Stimulated activated CD4-positive, alpha-beta T cell treated with anti-CD3 and anti-CD28 coated beads, Interleukin-1b, Interleukin-23, amount 100 ng/mL, for 4 hours (primary cell): ENCODE measurements at regions not wholly inside any gene's neighbourhood (a gene's known extent, or its start where the extent isn't known, plus 50 kb on each side); places are given as distances from the start of the nearest gene placed in this dataset.

Experiments used
- DNase-seq, 2 donors: peaks; one replicate each; pipeline ENCODE4 v3.0.0-alpha.2; 2020; ENCODE audit warnings: low read depth in 2 of 2

GRCh38 chr14:62006116-62006731, 244.0 kb downstream of the SNAPC1 start:
- DNase-seq = no peak

- DNase-seq = no peak
Measured at GRCh38 chr14:62015243-62015642, 253.0 kb downstream of the SNAPC1 start.

DNA sequence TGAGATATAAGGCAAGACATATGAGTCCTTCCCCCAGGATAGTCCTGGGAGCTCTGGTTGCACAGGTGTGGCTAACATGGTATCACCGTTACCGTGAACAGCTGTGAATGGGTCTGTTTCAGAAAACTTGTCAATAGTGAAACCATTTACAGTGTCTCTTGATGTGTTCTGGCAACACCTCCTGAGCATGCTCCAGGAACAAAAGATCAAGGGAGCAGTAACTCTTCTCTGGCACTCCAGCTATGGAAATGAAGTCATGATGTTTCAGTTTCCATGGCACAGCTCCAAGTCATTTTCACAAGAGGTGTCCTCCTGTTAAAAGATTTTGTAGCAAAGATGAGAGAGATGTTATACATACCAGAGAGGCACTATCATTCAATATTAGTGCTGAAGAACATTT, 253.7 kb downstream of the SNAPC1 start:
- DNase-seq = no peak

DNA sequence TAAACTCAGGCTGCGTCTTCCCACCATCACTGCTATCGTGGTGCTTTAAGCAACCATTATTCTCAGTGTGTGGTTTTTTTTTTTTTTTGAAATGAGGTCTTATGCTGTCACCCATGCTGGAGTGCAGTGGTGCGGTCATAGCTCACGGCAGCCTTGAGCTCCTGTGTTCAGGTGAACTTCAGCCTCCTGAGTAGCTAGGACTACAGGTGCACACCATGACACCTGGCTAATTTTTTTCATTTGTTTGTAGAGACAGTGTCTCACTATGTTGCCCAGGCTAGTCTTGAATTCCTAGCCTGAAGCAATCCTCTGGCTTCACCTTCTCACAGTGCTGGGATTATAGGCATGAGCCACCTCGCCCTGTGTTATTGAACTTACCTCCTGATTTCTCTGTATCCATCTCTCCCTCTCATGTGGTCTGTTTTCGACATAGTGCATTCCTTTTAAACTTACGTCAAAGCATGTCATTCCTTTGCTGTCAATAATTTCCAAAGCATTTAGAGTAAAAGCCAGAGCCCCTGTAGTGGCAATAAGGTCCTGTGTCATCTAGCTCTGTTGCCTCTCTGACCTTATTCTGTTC, 255.5 kb downstream of the SNAPC1 start:
- DNase-seq = no peak

GRCh38 chr14:62018606-62019005, 256.4 kb downstream of the SNAPC1 start:
- DNase-seq = no peak

GRCh38 chr14:62027958-62028357, 265.7 kb downstream of the SNAPC1 start:
- no peak for DNase-seq

DNA sequence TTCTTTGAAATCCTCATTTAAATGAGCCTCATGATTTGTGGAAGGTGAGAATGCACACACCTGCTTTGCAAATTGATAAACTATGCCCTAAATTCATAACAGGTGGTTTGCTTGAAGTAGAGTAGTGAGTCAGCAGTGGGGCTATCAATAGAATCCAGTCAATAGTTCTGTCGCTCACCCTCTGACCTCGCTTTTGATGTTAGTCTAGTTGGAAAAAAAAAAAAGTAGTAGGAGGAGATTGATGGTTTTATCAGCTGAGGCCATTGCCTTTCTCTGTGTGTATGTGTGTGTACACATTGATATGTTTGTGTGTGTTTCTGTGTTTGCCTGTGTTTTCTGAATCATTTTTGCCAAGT, 267.3 kb downstream of the SNAPC1 start:
- DNase-seq = no peak

GRCh38 chr14:62030387-62030786, 268.2 kb downstream of the SNAPC1 start:
- DNase-seq = no peak

- DNase-seq = no peak
Measured at GRCh38 chr14:62031504-62031903, 269.3 kb downstream of the SNAPC1 start.

DNA sequence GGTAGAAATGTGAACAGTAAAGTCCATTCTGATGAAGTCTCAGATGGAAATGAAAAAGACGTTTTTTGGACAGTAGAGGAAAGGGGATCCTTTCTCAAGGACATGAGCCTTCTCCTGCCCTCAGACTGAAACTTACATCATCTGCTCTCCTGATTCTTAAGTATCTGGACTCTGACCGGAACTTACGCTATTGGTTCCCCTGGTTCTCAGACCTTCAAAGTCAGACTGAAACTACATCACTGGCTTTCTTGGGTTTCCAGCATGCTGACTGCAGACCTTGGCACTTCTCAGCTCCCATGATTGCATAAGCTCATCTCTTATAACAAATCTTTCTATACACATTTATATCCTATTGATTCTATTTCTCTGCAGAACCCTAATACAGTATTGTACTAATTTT, 291.0 kb downstream of the SNAPC1 start:
- no peak for DNase-seq

- DNase-seq = no peak
Measured at GRCh38 chr14:62056789-62057188, 294.6 kb downstream of the SNAPC1 start.

DNA sequence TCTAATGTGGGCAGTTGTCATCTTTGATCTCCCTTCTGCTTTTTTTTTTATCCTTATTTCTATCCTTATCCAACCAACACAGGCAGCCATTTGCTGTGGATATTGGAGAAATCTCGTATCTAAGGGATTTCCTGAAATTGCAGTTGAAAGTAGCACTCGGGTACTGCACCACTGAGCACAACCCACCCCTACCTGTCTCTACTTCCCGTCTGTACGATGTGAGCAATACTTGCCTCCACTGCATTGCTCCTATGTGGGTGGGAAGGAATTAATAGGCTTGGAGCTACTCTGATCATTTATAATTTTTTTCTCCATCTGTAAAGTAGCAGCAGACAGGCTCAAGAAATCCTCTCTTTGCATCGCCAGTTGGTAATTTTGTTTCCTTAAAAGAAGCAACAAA, 300.4 kb downstream of the SNAPC1 start:
- DNase-seq = no peak

GRCh38 chr14:62064751-62065323, 302.6 kb downstream of the SNAPC1 start:
- no peak for DNase-seq

DNA sequence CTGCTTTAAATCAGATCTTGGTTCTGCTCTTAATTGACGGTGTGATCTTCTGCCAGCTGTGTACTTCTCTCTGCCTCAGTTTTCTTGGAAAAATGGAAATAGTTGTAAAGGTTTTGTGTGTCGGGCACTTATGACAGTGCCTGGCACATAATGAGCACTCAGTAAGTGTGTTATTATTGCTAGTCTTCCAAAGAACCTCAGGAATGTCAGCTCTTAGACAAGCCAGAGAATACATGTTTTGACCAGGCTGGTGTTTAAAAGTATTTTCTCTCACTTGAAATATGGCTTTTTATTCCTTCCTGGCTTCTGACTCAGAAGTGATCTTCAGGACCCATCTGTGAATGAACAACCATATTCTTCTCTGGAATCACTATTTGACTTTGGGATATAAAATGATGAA, 304.1 kb downstream of the SNAPC1 start:
- no peak for DNase-seq

- no peak for DNase-seq
Measured at GRCh38 chr14:62071039-62071438, 308.8 kb downstream of the SNAPC1 start.

- DNase-seq = no peak
Measured at GRCh38 chr14:62076368-62076767, 314.1 kb downstream of the SNAPC1 start.

DNA sequence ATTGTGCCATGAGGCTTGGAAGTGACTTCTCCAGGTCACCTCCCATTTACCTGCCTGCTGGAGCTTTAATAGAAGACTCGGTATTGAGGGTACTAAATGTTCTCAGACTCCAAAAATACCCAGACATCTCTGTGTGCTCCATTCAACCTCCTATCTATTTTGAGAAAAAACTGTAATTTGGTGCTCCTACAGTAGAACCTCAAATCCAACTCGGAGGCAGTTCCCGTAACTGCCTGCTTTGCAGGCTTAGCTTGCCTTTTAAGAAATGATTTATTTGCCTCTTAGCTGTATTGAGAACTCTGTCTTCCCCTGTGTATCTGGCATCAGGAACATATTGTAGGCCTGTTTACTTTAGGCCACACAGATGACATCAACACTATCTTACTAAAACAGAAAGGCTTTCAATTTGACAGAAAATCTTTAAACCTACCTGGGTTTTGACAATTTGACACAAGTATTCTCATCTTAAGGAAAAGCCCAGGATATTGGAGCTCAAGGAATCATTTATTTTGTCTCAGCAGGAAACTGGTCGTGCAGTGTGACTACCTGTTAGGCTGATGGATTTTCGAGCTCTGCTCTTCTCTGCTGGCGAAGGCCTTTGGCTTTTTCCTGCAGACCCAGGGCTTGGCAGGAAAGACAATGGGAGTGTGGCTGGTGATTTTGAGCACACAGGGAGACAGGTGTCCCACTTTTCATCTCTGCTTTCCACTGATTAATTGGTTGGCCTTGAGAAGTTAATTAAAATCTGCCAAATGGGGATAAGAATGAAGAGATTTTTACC, 314.8 kb downstream of the SNAPC1 start:
- no peak for DNase-seq

- no peak for DNase-seq
Measured at GRCh38 chr14:62077676-62078261, 315.5 kb downstream of the SNAPC1 start.

DNA sequence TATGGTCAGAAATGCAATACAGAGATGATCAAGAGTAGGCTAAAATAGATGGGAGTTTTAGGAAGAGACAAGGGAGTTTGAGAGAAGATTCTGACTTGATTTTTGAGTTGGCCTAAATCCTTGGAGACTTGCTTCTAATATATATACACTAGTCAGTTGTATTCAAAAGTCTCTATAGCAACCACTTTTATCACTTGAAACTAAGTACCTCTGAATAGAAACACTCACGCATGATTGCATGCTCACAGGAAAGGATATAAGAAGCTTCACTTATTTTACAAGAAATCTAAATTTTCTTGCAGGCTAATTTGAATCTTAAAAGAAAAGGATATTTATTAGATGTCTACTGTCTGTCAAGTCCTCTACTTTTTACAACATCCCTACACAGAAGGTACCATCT, 316.8 kb downstream of the SNAPC1 start:
- DNase-seq = no peak

DNA sequence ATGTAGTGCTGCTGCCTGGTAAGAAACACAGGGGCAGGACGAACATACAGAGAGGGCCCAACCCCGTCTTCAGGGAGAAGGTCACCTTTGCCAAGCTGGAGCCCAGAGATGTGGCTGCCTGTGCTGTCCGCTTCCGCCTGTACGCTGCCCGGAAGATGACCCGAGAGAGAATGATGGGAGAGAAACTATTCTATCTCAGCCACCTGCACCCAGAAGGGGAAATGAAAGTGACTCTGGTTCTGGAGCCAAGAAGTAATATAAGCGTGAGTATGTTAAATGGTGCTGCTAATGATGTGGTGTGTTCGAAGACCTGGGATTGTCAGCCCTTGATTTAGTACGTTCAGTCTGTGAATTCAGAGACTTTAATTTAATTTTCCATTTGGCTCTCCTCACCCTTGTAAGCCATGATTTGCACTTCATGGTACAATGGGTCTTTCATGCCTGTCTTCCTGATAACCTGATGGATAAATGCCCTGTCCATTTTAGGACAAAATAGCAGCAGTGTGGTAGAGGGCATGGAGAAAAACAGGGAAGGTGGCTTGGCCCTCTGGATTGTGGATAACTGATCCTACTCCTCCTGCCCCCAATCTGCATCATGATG, 318.9 kb downstream of the SNAPC1 start:
- DNase-seq = no peak

- no peak for DNase-seq
Measured at GRCh38 chr14:62081951-62082350, 319.7 kb downstream of the SNAPC1 start.

DNA sequence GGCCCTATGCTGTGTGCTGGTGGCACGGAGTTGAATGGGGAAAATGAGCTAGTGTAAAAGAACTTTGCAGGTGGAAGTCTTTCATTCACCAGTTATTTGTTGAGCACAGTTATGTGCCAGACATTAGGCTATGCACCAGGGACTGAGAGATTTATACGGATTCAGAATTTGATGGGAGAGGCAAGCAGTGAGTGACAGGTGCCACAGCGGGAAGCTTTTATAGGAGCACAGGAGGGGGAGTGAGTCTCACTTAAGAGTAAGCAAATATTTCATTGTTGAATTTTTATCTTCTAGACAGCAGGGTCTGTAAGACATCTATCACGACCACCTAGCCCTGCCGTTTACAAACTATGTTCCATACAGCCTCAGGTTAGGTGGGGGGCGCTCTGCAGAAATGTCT, 320.6 kb downstream of the SNAPC1 start:
- DNase-seq = no peak
